H9 (cell line): ENCODE measurements at regions not wholly inside any gene's neighbourhood (a gene's known extent, or its start where the extent isn't known, plus 50 kb on each side); places are given as distances from the start of the nearest gene placed in this dataset.

Experiments used
- DNase-seq: peaks from one replicate; pipeline ENCODE4 v3.0.0-alpha.2; 2017
- H2AFZ ChIP-seq: one replicate; pipeline ENCODE4 v1.6.1; 2013; ENCODE audit warnings: mild to moderate bottlenecking, low read length, control low read depth, moderate library complexity
- H2AK5ac ChIP-seq: 2 replicates; pipeline ENCODE4 v1.6.1; 2013; ENCODE audit warnings: low read length, control low read depth, mixed read lengths; ENCODE audit not compliant: insufficient read length
- H2BK120ac ChIP-seq: one replicate; pipeline ENCODE4 v1.6.1; 2013; ENCODE audit warnings: low read depth, mild to moderate bottlenecking, low read length, control low read depth, inconsistent platforms; ENCODE audit not compliant: poor library complexity, severe bottlenecking
- H2BK12ac ChIP-seq: 2 replicates; pipeline ENCODE4 v1.6.1; 2013; ENCODE audit warnings: low read length, control low read depth, mixed read lengths, low read depth; ENCODE audit not compliant: insufficient read length
- H2BK15ac ChIP-seq: 2 replicates; pipeline ENCODE4 v1.6.1; 2013; ENCODE audit warnings: low read depth, low read length, control low read depth
- H2BK20ac ChIP-seq: one replicate; pipeline ENCODE4 v1.6.1; 2013; ENCODE audit warnings: low read depth, mild to moderate bottlenecking, low read length, control low read depth, inconsistent platforms; ENCODE audit not compliant: poor library complexity, severe bottlenecking
- H2BK5ac ChIP-seq: 2 replicates; pipeline ENCODE4 v1.6.1; 2013; ENCODE audit warnings: low read length, control low read depth, mixed read lengths; ENCODE audit not compliant: insufficient read length
- H3K14ac ChIP-seq: 2 replicates; pipeline ENCODE4 v1.6.1; 2013; ENCODE audit warnings: low read length, control low read depth; ENCODE audit not compliant: insufficient read depth
- H3K18ac ChIP-seq: 2 replicates; pipeline ENCODE4 v1.6.1; 2013; ENCODE audit warnings: low read depth, mild to moderate bottlenecking, mixed read lengths, low read length, control low read depth; ENCODE audit not compliant: insufficient read length
- H3K23ac ChIP-seq: 2 replicates; pipeline ENCODE4 v1.6.1; 2013; ENCODE audit warnings: low read length, control low read depth, mixed read lengths, low read depth; ENCODE audit not compliant: insufficient read length
- H3K23me2 ChIP-seq: 2 replicates; pipeline ENCODE4 v1.6.1; 2013; ENCODE audit warnings: low read depth, mild to moderate bottlenecking, mixed read lengths, low read length, control low read depth; ENCODE audit not compliant: insufficient read length, poor library complexity, severe bottlenecking
- H3K27ac ChIP-seq: 2 replicates; pipeline ENCODE4 v1.5.1; 2013; ENCODE audit warnings: low read length, control low read depth, mixed read lengths, low read depth; ENCODE audit not compliant: insufficient read length
- H3K27me3 ChIP-seq: 2 replicates; pipeline ENCODE4 v1.6.1; 2013; ENCODE audit warnings: low read length, control low read depth, inconsistent platforms; ENCODE audit not compliant: insufficient read depth
- H3K4ac ChIP-seq: 2 replicates; pipeline ENCODE4 v1.6.1; 2013; ENCODE audit warnings: low read depth, mild to moderate bottlenecking, control low read depth, inconsistent platforms, low read length, moderate library complexity
- H3K4me1 ChIP-seq: 2 replicates; pipeline ENCODE4 v1.6.1; 2013; ENCODE audit warnings: low read length, control low read depth, inconsistent platforms; ENCODE audit not compliant: insufficient read depth
- H3K4me2 ChIP-seq: 2 replicates; pipeline ENCODE4 v1.6.1; 2013; ENCODE audit warnings: low read length, control low read depth, mixed read lengths; ENCODE audit not compliant: insufficient read length, insufficient read depth
- H3K56ac ChIP-seq: 2 replicates; pipeline ENCODE4 v1.6.1; 2013; ENCODE audit warnings: low read depth, mild to moderate bottlenecking, mixed read lengths, low read length, control low read depth; ENCODE audit not compliant: insufficient read length
- H3K79me1 ChIP-seq: 2 replicates; pipeline ENCODE4 v1.6.1; 2013; ENCODE audit warnings: low read depth, mild to moderate bottlenecking, moderate library complexity, low read length, control low read depth, inconsistent platforms; ENCODE audit not compliant: insufficient read depth, poor library complexity, severe bottlenecking
- H3K79me2 ChIP-seq: 2 replicates; pipeline ENCODE4 v1.6.1; 2013; ENCODE audit warnings: low read length, control low read depth, inconsistent platforms; ENCODE audit not compliant: insufficient read depth
- H3K9ac ChIP-seq: 2 replicates; pipeline ENCODE4 v1.6.1; 2013; ENCODE audit warnings: low read length, control low read depth, mixed read lengths; ENCODE audit not compliant: insufficient read length; ENCODE audit errors: extremely low read depth
- H3K9me3 ChIP-seq: one replicate; pipeline ENCODE4 v1.6.1; 2013; ENCODE audit warnings: low read depth, low read length, inconsistent platforms; ENCODE audit not compliant: control insufficient read depth
- H3T11ph ChIP-seq: one replicate; pipeline ENCODE4 v1.6.1; 2013; ENCODE audit warnings: mild to moderate bottlenecking, low read length, control low read depth, inconsistent platforms
- H4K20me1 ChIP-seq: one replicate; pipeline ENCODE4 v1.6.1; 2013; ENCODE audit not compliant: control insufficient read depth, insufficient read length, insufficient read depth
- H4K5ac ChIP-seq: 2 replicates; pipeline ENCODE4 v1.6.1; 2013; ENCODE audit warnings: low read depth, mild to moderate bottlenecking, mixed read lengths, low read length, control low read depth; ENCODE audit not compliant: insufficient read length
- H4K8ac ChIP-seq: replicated peaks from 2 replicates; pipeline ENCODE4 v1.6.1; 2013; ENCODE audit warnings: low read length, control low read depth, mixed read lengths, low read depth; ENCODE audit not compliant: insufficient read length
- H4K91ac ChIP-seq: 2 replicates; pipeline ENCODE4 v1.6.1; 2013; ENCODE audit warnings: low read depth, mild to moderate bottlenecking, moderate library complexity, mixed read lengths, low read length, control low read depth; ENCODE audit not compliant: insufficient read length
- H3K27ac Mint-ChIP-seq, 3 experiments: 2 replicates in 2 of 3; 3 replicates in 1 of 3; pipeline ENCODE4 v1.8.0; 2020 to 2021; ENCODE audit warnings: mixed read lengths in 3 of 3, mild to moderate bottlenecking in 1 of 3, moderate library complexity in 1 of 3
- H3K27me3 Mint-ChIP-seq: 2 replicates; pipeline ENCODE4 v1.8.0; 2021; ENCODE audit warnings: low read depth, mild to moderate bottlenecking, moderate library complexity, mixed read lengths
- H3K36me3 Mint-ChIP-seq, 3 experiments: 2 replicates in 2 of 3; 3 replicates in 1 of 3; pipeline ENCODE4 v1.8.0; 2020 to 2021; ENCODE audit warnings: low read depth in 3 of 3, mixed read lengths in 3 of 3; ENCODE audit not compliant: insufficient read depth in 1 of 3
- H3K4me1 Mint-ChIP-seq, 2 experiments: 2 replicates each; pipeline ENCODE4 v1.8.0; 2020; ENCODE audit warnings: mixed read lengths in 2 of 2
- H3K4me3 Mint-ChIP-seq, 2 experiments: 2 replicates in 1 of 2; 3 replicates in 1 of 2; pipeline ENCODE4 v1.8.0; 2020 to 2021; ENCODE audit warnings: mild to moderate bottlenecking in 2 of 2, mixed read lengths in 2 of 2, moderate library complexity in 1 of 2
- H3K9me3 Mint-ChIP-seq, 2 experiments: 2 replicates in 1 of 2; 3 replicates in 1 of 2; pipeline ENCODE4 v1.8.0; 2020; ENCODE audit warnings: mild to moderate bottlenecking in 2 of 2, mixed read lengths in 2 of 2, moderate library complexity in 1 of 2
- CTCF ChIP-seq: fragments of 200-600 bp; sonication (generic); conservative IDR thresholded peaks from 3 replicates; pipeline ENCODE4 v1.8.0; 2021; ENCODE audit warnings: antibody characterized with exemption, mild to moderate bottlenecking

GRCh38 chr12:65673156-65673690, 151.1 kb upstream of the HMGA2 start:
- Histone ChIP-seq H3K4me1 (no peaks in the 10 kb centered on the region), H3K27me3 (no peaks in the 10 kb centered on the region), H2BK15ac (no peak overlapping the region), H3K27ac (no peak overlapping the region), H3K9ac (no peak overlapping the region), H2BK20ac (no peak overlapping the region), H3K18ac (no peak overlapping the region), H4K20me1 (no peaks in the 10 kb centered on the region), H3K79me1 (no peaks in the 10 kb centered on the region), H2BK5ac (no peak overlapping the region), H2BK120ac (no peak overlapping the region), H3K23me2 (no peaks in the 10 kb centered on the region), H4K5ac (no peak overlapping the region), H3K4me2 (no peak overlapping the region), H2AFZ (no peak overlapping the region), H3T11ph (no peak overlapping the region), H4K8ac (no peak overlapping the region), H2AK5ac (no peak overlapping the region), H2BK12ac (no peak overlapping the region), H3K79me2 (no peaks in the 10 kb centered on the region), H3K9me3 (no peaks in the 10 kb centered on the region), H3K14ac (no peak overlapping the region), H3K23ac (no peak overlapping the region), H4K91ac (no peak overlapping the region), H3K4ac (no peak overlapping the region), H3K56ac (no peak overlapping the region)
- TF ChIP-seq CTCF: no peak
- H3K4me3 Mint-ChIP-seq: no peak overlapping the region
- H3K27me3 Mint-ChIP-seq: no peaks in the 10 kb centered on the region
- no peak for DNase-seq
- H3K36me3 Mint-ChIP-seq: peaks cover 0 to 6% (median 2%) of the 10 kb centered on the region in 3 experiments; a peak in 3 of 7 replicates
- peaks cover 3 to 4% of the 10 kb centered on the region in 2 experiments for H3K9me3 Mint-ChIP-seq
- peaks cover 4 to 10% of the 10 kb centered on the region in 2 experiments; a peak in 3 of 4 replicates for H3K4me1 Mint-ChIP-seq
- H3K27ac Mint-ChIP-seq: no peak overlapping the region
